SU-DHL-6 (cell line): ENCODE measurements at regions not wholly inside any gene's neighbourhood (a gene's known extent, or its start where the extent isn't known, plus 50 kb on each side); places are given as distances from the start of the nearest gene placed in this dataset.

ENCODE experiments used
- H2AFZ ChIP-seq: fragments of 200-600 bp; sonication (generic); 2 replicates; pipeline ENCODE4 v1.6.1; 2014; ENCODE audit warnings: low read depth, mild to moderate bottlenecking, moderate library complexity, mixed read lengths, antibody characterized with exemption, low read length; ENCODE audit not compliant: severe bottlenecking
- H3F3A ChIP-seq: fragments of 200-600 bp; shearing (Covaris generic); 2 replicates; pipeline ENCODE4 v1.6.0; 2016; ENCODE audit warnings: antibody characterized with exemption, mild to moderate bottlenecking; ENCODE audit not compliant: insufficient read depth
- H3K27ac ChIP-seq: fragments of 200-600 bp; sonication (generic); 2 replicates; pipeline ENCODE4 v1.5.1; 2016; ENCODE audit warnings: low read depth, mild to moderate bottlenecking, low read length, moderate library complexity, mixed read lengths
- H3K27me3 ChIP-seq: fragments of 200-600 bp; sonication (generic), shearing (Covaris generic); 2 replicates; pipeline ENCODE4 v1.6.0; 2014; ENCODE audit warnings: mild to moderate bottlenecking, low read length
- H3K36me3 ChIP-seq: fragments of 200-600 bp; sonication (generic); 2 replicates; pipeline ENCODE4 v1.6.1; 2014; ENCODE audit warnings: mild to moderate bottlenecking, low read length, mixed read lengths
- H3K4me2 ChIP-seq: fragments of 300-600, 200-600 bp; shearing (Covaris generic), sonication (generic); 2 replicates; pipeline ENCODE4 v1.6.0; 2014; ENCODE audit warnings: low read length, low read depth, mild to moderate bottlenecking; ENCODE audit not compliant: poor library complexity, severe bottlenecking
- H3K4me3 ChIP-seq: fragments of 200-600 bp; sonication (generic); 2 replicates; pipeline ENCODE4 v1.5.1; 2014; ENCODE audit warnings: antibody characterized with exemption, low read length, mild to moderate bottlenecking, mixed read lengths; ENCODE audit not compliant: insufficient read depth, poor library complexity, severe bottlenecking
- H3K79me2 ChIP-seq: fragments of 200-600 bp; sonication (generic); 2 replicates; pipeline ENCODE4 v1.6.1; 2014; ENCODE audit warnings: mild to moderate bottlenecking, low read length, moderate library complexity; ENCODE audit not compliant: insufficient read depth
- H3K9ac ChIP-seq: fragments of 200-600 bp; sonication (generic); 2 replicates; pipeline ENCODE4 v1.7.0; 2014; ENCODE audit warnings: mild to moderate bottlenecking, low read length
- H3K9me2 ChIP-seq: fragments of 200-600 bp; sonication (generic); replicated peaks from 2 replicates; pipeline ENCODE4 v1.6.1; 2014; ENCODE audit warnings: low read length; ENCODE audit not compliant: insufficient read depth
- H3K9me3 ChIP-seq: fragments of 200-600 bp; sonication (generic); 2 replicates; pipeline ENCODE4 v1.6.1; 2014; ENCODE audit warnings: low read length, mixed read lengths; ENCODE audit not compliant: insufficient read depth
- H4K20me1 ChIP-seq: fragments of 200-600 bp; sonication (generic); 2 replicates; pipeline ENCODE4 v1.6.1; 2014; ENCODE audit warnings: low read depth, mild to moderate bottlenecking, antibody characterized with exemption, low read length, moderate library complexity, mixed read lengths
- EZH2phosphoT487 ChIP-seq: fragments of 200-600 bp; sonication (generic), shearing (Covaris generic); conservative IDR thresholded peaks from 2 replicates; pipeline ENCODE4 v1.6.1; 2018; ENCODE audit warnings: mild to moderate bottlenecking, antibody characterized with exemption, low read length, moderate library complexity, mixed read lengths
- TF ChIP-seq, protein P1 (sequence below): fragments of 200-600 bp; sonication (generic); IDR thresholded peaks from one replicate; pipeline ENCODE4 v1.5.1; 2017; ENCODE audit warnings: antibody characterized with exemption, mild to moderate bottlenecking, low read length, moderate library complexity; ENCODE audit not compliant: insufficient read depth, poor library complexity, severe bottlenecking

DNA sequence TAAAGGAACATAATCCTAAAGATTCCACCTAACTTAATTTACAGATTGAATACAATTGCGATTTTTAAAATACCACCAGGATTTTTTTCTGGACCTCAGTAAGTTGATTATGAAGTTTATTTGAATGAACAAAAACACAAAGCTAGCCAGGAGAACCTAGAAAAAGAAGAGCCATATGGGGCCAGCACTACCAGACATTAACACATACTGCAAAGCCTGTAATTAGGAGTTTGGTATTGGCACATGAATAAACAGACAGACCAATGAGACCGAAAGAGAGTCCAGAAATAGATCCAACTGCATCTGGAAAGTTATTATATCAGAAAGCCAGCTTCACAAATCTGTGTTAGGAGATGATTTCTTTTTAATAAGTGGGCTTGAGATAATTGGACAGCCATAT is 105.5 kb upstream of the CHST15 start:
- TF ChIP-seq, protein P1, sequence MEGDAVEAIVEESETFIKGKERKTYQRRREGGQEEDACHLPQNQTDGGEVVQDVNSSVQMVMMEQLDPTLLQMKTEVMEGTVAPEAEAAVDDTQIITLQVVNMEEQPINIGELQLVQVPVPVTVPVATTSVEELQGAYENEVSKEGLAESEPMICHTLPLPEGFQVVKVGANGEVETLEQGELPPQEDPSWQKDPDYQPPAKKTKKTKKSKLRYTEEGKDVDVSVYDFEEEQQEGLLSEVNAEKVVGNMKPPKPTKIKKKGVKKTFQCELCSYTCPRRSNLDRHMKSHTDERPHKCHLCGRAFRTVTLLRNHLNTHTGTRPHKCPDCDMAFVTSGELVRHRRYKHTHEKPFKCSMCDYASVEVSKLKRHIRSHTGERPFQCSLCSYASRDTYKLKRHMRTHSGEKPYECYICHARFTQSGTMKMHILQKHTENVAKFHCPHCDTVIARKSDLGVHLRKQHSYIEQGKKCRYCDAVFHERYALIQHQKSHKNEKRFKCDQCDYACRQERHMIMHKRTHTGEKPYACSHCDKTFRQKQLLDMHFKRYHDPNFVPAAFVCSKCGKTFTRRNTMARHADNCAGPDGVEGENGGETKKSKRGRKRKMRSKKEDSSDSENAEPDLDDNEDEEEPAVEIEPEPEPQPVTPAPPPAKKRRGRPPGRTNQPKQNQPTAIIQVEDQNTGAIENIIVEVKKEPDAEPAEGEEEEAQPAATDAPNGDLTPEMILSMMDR, result no peak
- TF ChIP-seq EZH2phosphoT487, result no peak
- H3K79me2 ChIP-seq, result no peaks in the 10 kb centered on the region
- H4K20me1 ChIP-seq, result no peaks in the 10 kb centered on the region
- no peaks in the 10 kb centered on the region for H3K9me3 ChIP-seq
- H3K4me2 ChIP-seq, result no peak overlapping the region
- H3K27ac ChIP-seq, result no peak overlapping the region
- no peak overlapping the region for H2AFZ ChIP-seq
- H3K9me2 ChIP-seq, result no peaks in the 10 kb centered on the region
- H3F3A ChIP-seq, result no peaks in the 10 kb centered on the region
- H3K36me3 ChIP-seq, result no peaks in the 10 kb centered on the region
- H3K4me3 ChIP-seq, result no peak overlapping the region
- H3K9ac ChIP-seq, result no peak overlapping the region
- no peaks in the 10 kb centered on the region for H3K27me3 ChIP-seq

DNA sequence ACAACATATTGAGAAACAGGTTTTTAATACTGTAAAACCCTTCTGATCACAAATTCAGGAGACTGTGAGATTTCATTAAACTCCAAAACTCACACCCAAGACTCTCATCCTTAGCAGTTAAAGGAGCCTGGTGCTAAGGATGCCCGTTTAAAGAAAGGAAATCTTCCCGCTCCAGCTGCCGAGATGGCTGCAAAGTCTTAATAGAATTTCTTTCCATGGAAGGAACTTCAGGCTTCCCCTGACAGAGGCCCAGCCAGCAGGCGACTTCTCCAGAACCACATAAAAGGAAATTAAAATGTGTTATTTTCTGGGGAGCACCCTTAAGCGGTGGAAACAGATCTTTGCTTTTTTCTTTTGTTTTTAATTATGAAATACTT is 104.7 kb upstream of the CHST15 start:
- Histone ChIP-seq H3K27me3 (no peaks in the 10 kb centered on the region), H3K4me2 (no peak overlapping the region), H3K9me3 (no peaks in the 10 kb centered on the region), H3K9ac (no peak overlapping the region), H3F3A (no peaks in the 10 kb centered on the region), H3K9me2 (no peaks in the 10 kb centered on the region), H3K27ac (no peak overlapping the region), H3K36me3 (no peaks in the 10 kb centered on the region), H2AFZ (no peak overlapping the region), H3K79me2 (no peaks in the 10 kb centered on the region), H4K20me1 (no peaks in the 10 kb centered on the region), H3K4me3 (no peak overlapping the region)
- no peak for TF ChIP-seq EZH2phosphoT487
- TF ChIP-seq, protein P1, result no peak

DNA sequence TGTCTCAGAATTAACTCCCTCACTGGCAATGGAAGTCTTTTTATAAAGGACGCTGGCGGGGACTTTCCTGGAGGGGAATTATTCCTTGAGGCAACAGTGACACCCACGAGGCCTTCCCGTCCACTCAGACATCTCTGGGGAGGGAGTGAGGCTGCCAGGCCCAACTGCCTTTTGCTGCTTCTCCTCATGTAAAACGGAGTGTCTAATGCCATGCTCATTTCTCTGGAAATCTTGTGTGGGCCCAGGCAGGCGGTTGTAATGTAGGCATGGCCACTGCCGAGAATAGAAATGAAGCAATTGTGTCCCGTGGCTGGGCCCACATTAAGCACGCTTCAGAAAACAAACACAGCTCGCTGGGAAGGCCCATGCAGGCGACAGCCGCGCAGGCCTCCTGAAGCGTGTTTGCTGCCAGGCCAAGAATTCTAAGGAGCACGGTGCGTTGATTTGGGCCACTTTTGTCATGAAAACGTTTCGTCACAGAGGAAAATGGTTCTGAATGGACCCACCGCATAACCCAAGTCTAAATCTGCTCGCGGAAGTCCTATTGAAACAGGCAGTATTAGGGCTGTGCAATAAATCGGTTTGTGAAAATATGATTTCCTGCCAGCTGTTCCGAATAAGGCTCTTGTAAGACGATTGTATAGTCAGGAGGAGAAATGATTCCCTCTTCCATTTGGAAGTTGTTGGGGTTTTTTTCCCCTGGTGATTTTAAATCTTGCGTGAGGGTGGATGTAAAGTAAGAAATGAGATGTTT is 104.2 kb upstream of the CHST15 start:
- Histone ChIP-seq H3K9me2 (no peaks in the 10 kb centered on the region), H3K9me3 (no peaks in the 10 kb centered on the region), H3K4me2 (no peak overlapping the region), H3K27me3 (no peaks in the 10 kb centered on the region), H3F3A (no peaks in the 10 kb centered on the region), H4K20me1 (no peaks in the 10 kb centered on the region), H3K27ac (no peak overlapping the region), H3K36me3 (no peaks in the 10 kb centered on the region), H3K4me3 (no peak overlapping the region), H3K9ac (no peak overlapping the region), H3K79me2 (no peaks in the 10 kb centered on the region), H2AFZ (no peak overlapping the region)
- TF ChIP-seq EZH2phosphoT487, result no peak
- TF ChIP-seq, protein P1, result no peak
